ENCODE measurements at regions not wholly inside any gene's neighbourhood (a gene's known extent, or its start where the extent isn't known, plus 50 kb on each side); places are given as distances from the start of the nearest gene placed in this dataset.

DNA sequence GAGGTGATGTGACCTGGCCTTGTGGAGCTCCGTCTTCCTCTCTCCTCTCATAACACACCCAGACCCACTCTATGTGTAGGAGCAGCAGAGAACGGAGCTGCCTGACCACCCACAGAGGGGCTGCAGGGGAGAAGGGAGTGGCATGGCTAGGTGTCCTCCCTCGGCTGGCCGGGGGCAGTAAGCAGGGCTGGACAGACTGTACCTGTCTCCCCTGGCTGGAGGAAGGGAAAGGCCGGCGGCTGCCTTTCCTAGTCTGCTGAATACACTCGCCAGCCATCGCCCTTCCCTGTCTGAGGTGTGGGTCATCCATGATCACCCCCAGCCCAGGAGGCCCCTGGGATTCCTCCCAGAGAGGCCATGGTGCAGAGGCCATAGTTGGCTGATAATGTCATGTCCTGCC lies 187.2 kb upstream of the AJAP1 start:
- H3K9me3 ChIP-seq (ENCODE audit: control insufficient read depth, low read depth, low read length), result no peaks in the 10 kb centered on the region
- H3K27ac ChIP-seq (ENCODE audit: low read length), result no peak overlapping the region

DNA sequence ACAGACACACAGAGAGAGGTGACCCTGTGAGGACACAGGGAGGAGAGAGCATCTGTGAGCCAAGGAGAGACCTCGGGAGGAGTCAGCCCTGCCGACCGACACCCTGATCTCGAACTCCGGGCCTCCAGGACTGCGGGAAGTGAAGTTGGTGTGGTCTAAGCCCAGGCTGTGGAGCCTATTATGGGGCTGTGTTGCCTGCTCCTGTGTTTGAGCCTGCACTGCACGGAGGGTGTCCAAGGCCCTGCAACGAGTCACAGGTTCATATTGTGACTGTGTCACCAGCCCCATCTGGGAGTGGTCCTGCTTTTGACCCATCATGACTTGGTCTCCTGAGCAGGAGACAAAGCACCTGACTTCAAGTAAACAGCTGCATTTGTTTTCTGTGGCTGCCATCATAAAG lies 186.0 kb upstream of the AJAP1 start:
- Histone ChIP-seq H3K4me1 (ENCODE audit: control insufficient read depth, low read depth, low read length) (no peaks in the 10 kb centered on the region), H3K9me3 (ENCODE audit: control insufficient read depth, low read depth, low read length) (no peaks in the 10 kb centered on the region), H3K27me3 (ENCODE audit: control insufficient read depth, insufficient read depth, low read length) (no peaks in the 10 kb centered on the region), H3K36me3 (ENCODE audit: control insufficient read depth, low read depth, low read length) (no peaks in the 10 kb centered on the region), H3K27ac (ENCODE audit: low read length) (no peak overlapping the region), H3K4me3 (ENCODE audit: low read length) (no peak overlapping the region), H3K9ac (ENCODE audit: low read length) (no peak overlapping the region)

More for the DNA sequence above, 187.2 kb upstream of the AJAP1 start:
- no peak overlapping the region for H3K9ac ChIP-seq (ENCODE audit: low read length)
- H3K36me3 ChIP-seq (ENCODE audit: control insufficient read depth, low read depth, low read length), result no peaks in the 10 kb centered on the region
- H3K4me1 ChIP-seq (ENCODE audit: control insufficient read depth, low read depth, low read length), result no peaks in the 10 kb centered on the region
- H3K27me3 ChIP-seq (ENCODE audit: control insufficient read depth, insufficient read depth, low read length), result no peaks in the 10 kb centered on the region
- no peak overlapping the region for H3K4me3 ChIP-seq (ENCODE audit: low read length)

DNA sequence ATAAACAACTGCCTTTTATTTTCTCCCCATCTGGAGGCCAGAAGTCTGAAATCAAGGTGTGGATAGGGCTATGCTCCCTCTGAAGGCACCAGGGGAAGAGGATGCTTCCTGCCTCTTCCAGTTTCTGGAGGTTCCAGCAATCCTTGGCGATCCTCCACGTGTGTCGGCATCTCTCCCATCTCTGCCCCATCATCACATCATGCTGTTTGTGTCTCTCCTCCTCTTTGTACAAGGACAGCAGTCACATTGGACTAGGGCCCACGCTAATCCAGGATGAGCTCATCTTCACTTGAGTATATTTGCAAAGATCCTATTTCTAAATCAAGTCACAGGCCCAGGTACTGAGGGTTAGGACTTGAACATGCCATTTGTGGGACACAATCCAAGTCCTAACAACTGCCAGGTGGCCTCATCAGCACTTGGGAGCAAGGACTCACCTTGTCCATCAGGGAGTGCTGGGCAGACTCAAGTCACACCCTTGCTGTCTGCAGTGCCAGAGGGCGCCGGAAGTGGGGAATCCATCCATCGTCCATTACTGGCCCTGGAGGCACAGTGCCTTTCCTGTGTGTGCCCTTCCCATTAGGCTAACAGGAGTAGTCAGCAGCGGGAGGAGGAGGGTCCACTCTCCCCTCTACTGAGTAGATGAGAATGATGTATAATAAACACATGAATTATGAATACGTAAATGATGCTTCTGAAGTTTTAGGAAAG lies 185.4 kb upstream of the AJAP1 start:
- Histone ChIP-seq H3K9me3 (ENCODE audit: control insufficient read depth, low read depth, low read length) (no peaks in the 10 kb centered on the region), H3K27ac (ENCODE audit: low read length) (no peak overlapping the region), H3K4me1 (ENCODE audit: control insufficient read depth, low read depth, low read length) (no peaks in the 10 kb centered on the region), H3K4me3 (ENCODE audit: low read length) (no peak overlapping the region), H3K36me3 (ENCODE audit: control insufficient read depth, low read depth, low read length) (no peaks in the 10 kb centered on the region), H3K9ac (ENCODE audit: low read length) (no peak overlapping the region), H3K27me3 (ENCODE audit: control insufficient read depth, insufficient read depth, low read length) (no peaks in the 10 kb centered on the region)

DNA sequence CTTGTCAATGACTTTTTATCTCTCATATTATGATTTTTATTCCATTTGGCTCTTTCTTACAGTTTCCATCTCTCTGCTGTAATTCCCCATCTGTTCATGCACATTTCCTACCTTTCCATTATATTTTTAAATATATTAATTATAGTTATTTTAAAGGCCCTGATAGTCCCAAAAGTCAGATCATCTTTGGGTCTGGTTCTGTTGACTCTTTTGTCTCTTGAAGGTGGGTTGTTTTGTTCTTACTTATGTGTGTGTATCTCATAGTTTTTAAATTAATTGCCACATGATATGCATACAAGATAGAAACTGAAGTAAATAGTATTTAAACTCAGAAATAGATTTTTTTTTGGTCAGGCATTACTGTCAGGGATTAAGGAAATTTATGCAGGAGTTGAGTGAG lies 178.0 kb upstream of the AJAP1 start:
- H3K4me3 ChIP-seq (ENCODE audit: low read length), result no peak overlapping the region
- H3K27ac ChIP-seq (ENCODE audit: low read length), result no peak overlapping the region
- no peaks in the 10 kb centered on the region for H3K27me3 ChIP-seq (ENCODE audit: control insufficient read depth, insufficient read depth, low read length)
- no peaks in the 10 kb centered on the region for H3K4me1 ChIP-seq (ENCODE audit: control insufficient read depth, low read depth, low read length)
- no peaks in the 10 kb centered on the region for H3K36me3 ChIP-seq (ENCODE audit: control insufficient read depth, low read depth, low read length)
- H3K9me3 ChIP-seq (ENCODE audit: control insufficient read depth, low read depth, low read length), result peaks cover 3% of the 10 kb centered on the region
- H3K9ac ChIP-seq (ENCODE audit: low read length), result no peak overlapping the region

DNA sequence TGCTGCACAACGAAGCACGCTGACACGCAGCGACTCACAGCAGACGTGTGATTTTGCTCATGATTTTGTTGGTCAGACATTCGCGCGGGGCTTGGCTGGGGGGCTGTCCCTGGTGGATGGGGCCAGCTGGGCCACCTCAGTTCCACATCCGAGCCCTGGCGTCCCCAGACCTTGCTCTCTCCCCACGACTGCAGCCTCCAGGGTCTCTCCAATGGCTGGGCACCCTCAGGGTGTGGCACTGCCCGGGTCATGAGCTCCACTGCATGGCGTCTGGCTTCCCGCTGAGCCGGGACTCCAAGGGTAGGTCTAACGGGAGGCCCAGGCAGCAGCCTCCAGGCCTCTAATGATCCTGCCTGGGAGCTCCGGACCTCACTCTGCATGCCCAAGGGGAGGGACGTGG lies 173.0 kb upstream of the AJAP1 start:
- Histone ChIP-seq H3K4me3 (ENCODE audit: low read length) (no peak overlapping the region), H3K36me3 (ENCODE audit: control insufficient read depth, low read depth, low read length) (no peaks in the 10 kb centered on the region), H3K27me3 (ENCODE audit: control insufficient read depth, insufficient read depth, low read length) (no peaks in the 10 kb centered on the region), H3K9ac (ENCODE audit: low read length) (no peak overlapping the region), H3K4me1 (ENCODE audit: control insufficient read depth, low read depth, low read length) (peaks cover 4% of the 10 kb centered on the region), H3K9me3 (ENCODE audit: control insufficient read depth, low read depth, low read length) (no peaks in the 10 kb centered on the region), H3K27ac (ENCODE audit: low read length) (no peak overlapping the region)

DNA sequence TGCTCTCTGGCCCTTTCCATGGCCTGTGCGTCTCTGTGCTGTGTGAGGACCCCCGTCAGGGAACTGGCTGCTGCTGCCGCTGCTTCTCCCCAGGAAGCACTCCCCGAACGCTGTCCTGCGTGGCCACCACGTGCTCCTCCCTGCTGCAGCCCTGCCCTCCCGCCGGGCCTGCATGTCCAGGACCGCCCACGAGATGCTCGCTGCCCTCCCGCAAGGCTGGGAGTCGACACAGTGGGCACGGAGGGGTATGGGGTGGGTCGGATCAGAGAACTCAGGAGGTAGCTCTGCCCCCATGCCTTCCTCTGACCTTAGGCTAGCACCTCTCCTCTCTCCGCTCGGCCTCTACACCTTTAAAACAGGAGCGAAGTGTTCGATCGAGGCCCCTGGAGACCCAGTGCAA lies 171.9 kb upstream of the AJAP1 start:
- no peaks in the 10 kb centered on the region for H3K36me3 ChIP-seq (ENCODE audit: control insufficient read depth, low read depth, low read length)
- H3K4me3 ChIP-seq (ENCODE audit: low read length), result no peak overlapping the region
- H3K9me3 ChIP-seq (ENCODE audit: control insufficient read depth, low read depth, low read length), result no peaks in the 10 kb centered on the region
- no peak overlapping the region for H3K27ac ChIP-seq (ENCODE audit: low read length)
- no peak overlapping the region for H3K9ac ChIP-seq (ENCODE audit: low read length)
- H3K4me1 ChIP-seq (ENCODE audit: control insufficient read depth, low read depth, low read length), result peaks cover 4% of the 10 kb centered on the region
- H3K27me3 ChIP-seq (ENCODE audit: control insufficient read depth, insufficient read depth, low read length), result no peaks in the 10 kb centered on the region

DNA sequence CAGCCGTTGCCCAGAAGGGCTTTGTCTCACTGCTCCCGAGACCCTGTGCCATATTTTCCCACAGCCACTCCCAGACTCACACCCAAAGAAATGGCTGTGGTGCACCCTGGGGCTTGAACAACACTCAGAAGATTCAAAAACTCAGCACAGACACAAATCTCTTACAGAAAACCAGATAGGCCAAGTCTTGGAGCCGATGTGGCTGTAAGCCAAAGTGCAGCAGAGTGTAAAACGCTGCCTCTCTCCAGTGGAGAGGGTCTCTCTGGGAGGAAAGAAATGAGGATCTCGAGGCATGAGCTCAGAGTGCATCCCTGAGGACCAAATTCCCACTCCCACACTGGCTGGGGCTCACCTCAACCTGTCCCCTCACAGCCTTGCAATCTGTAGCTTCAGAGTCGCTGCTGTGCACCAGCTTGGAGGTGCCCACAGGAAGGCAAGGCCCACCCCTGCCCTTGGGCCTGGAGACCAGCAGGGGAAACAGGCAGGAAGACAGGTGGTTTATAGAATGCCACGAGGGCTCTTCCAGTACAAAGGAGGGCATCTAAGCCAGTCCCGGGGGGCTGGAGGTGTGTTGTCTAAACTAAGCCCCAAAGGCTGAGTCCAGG lies 171.3 kb upstream of the AJAP1 start:
- H3K9me3 ChIP-seq (ENCODE audit: control insufficient read depth, low read depth, low read length), result no peaks in the 10 kb centered on the region
- H3K36me3 ChIP-seq (ENCODE audit: control insufficient read depth, low read depth, low read length), result no peaks in the 10 kb centered on the region
- no peak overlapping the region for H3K4me3 ChIP-seq (ENCODE audit: low read length)
- no peaks in the 10 kb centered on the region for H3K27me3 ChIP-seq (ENCODE audit: control insufficient read depth, insufficient read depth, low read length)
- H3K9ac ChIP-seq (ENCODE audit: low read length), result no peak overlapping the region
- H3K27ac ChIP-seq (ENCODE audit: low read length), result no peak overlapping the region
- H3K4me1 ChIP-seq (ENCODE audit: control insufficient read depth, low read depth, low read length), result peaks cover 4% of the 10 kb centered on the region

DNA sequence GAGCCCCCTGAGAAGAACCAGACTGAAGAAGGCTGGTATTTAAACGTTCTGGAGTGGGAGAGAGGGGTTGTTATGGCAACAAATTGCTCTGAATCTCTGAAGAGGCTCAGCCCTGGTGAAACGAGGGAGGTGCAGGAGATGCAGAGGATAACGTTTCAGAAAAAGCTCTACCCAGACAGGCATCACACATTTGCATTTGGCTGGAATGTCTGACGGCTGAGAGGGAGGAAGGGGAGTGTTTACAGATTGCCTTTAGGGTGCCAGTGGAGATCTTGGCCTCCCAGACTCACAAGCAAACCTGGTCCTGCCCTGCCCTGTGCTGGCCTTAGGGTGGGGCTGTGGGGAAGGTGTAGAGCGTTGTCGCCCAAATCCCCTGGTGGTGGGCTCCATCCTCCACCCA lies 169.0 kb upstream of the AJAP1 start:
- peaks cover 4% of the 10 kb centered on the region for H3K4me1 ChIP-seq (ENCODE audit: control insufficient read depth, low read depth, low read length)
- no peaks in the 10 kb centered on the region for H3K9me3 ChIP-seq (ENCODE audit: control insufficient read depth, low read depth, low read length)
- H3K27me3 ChIP-seq (ENCODE audit: control insufficient read depth, insufficient read depth, low read length), result no peaks in the 10 kb centered on the region
- no peak overlapping the region for H3K9ac ChIP-seq (ENCODE audit: low read length)
- H3K4me3 ChIP-seq (ENCODE audit: low read length), result no peak overlapping the region
- no peak overlapping the region for H3K27ac ChIP-seq (ENCODE audit: low read length)
- no peaks in the 10 kb centered on the region for H3K36me3 ChIP-seq (ENCODE audit: control insufficient read depth, low read depth, low read length)

DNA sequence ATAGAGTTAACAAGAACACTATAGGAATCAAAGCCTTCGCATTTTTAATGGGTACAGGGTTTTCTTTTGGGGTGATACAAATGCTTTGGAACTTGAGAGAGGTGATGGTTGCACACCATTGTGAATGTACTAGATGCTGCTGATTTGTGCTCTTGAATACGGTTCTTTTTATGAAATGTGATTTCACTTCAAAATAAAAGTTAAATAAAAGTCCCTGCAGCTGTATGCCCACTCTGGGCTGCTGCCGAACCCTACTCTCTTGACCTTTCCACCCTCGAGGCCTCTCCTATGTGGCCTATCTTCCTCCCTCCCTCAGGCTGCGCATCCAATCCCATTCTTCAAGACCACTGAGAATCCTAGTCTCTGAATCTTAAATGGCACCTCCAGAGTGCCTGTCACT lies 168.5 kb upstream of the AJAP1 start:
- H3K4me1 ChIP-seq (ENCODE audit: control insufficient read depth, low read depth, low read length), result peaks cover 4% of the 10 kb centered on the region
- no peaks in the 10 kb centered on the region for H3K9me3 ChIP-seq (ENCODE audit: control insufficient read depth, low read depth, low read length)
- no peaks in the 10 kb centered on the region for H3K27me3 ChIP-seq (ENCODE audit: control insufficient read depth, insufficient read depth, low read length)
- H3K36me3 ChIP-seq (ENCODE audit: control insufficient read depth, low read depth, low read length), result no peaks in the 10 kb centered on the region
- no peak overlapping the region for H3K9ac ChIP-seq (ENCODE audit: low read length)
- no peak overlapping the region for H3K27ac ChIP-seq (ENCODE audit: low read length)
- no peak overlapping the region for H3K4me3 ChIP-seq (ENCODE audit: low read length)

DNA sequence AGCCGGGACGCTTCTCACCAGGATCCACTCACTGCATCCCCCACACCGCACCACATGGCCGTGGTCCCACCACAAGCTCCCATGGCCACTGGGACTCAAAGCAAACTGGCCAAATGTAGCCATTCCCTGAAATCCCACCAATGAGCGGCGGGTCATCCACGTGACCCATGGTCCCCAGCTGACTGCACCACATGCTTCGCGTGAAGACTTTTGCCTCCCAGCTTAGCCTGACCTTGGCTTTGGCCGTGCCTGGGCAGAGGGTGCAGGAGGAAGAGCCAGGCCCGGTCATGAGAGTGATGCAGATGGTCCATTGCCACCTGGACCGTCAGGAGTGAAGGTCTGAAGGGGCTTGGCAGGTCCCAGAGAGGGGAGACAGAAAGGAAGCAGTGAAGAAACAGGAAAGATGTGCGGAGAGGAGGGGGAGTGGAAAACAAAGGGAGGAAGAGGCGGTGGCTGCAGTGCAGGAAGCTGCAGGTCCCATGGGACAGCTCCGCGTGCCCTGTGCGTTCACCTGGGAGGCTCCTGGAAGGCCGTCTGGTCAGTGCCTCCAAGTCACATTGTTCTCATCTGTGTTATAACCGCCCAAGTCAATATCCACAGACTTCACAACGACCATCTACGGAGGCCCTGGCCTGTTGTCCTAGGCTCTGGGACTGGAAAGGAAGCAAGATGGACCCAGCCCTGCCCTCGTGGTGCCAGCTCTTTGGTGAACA lies 167.8 kb upstream of the AJAP1 start:
- no peak overlapping the region for H3K27ac ChIP-seq (ENCODE audit: low read length)
- H3K4me3 ChIP-seq (ENCODE audit: low read length), result no peak overlapping the region
- H3K36me3 ChIP-seq (ENCODE audit: control insufficient read depth, low read depth, low read length), result no peaks in the 10 kb centered on the region
- no peaks in the 10 kb centered on the region for H3K27me3 ChIP-seq (ENCODE audit: control insufficient read depth, insufficient read depth, low read length)
- no peaks in the 10 kb centered on the region for H3K9me3 ChIP-seq (ENCODE audit: control insufficient read depth, low read depth, low read length)
- H3K9ac ChIP-seq (ENCODE audit: low read length), result no peak overlapping the region
- H3K4me1 ChIP-seq (ENCODE audit: control insufficient read depth, low read depth, low read length), result peaks cover 4% of the 10 kb centered on the region

DNA sequence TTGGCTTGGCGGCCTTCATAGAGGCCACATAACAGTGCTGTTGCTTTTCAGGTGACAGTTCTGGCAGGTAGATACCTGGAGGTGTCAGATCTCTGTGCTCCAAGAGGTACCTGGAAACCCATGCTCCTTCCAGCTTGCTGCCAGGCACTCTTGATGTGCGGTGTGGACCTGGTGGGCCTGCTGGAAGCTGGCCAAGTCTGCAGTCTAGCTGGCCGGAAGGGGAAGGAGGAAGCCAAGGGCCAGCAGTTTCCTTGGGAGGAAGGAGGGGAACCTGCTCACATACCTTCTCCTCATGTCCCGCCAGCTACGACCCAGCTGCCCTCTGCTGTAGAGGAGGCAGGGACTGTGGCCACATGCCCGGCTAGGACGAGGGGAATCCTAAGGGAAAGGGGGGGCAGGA lies 166.4 kb upstream of the AJAP1 start:
- H3K9ac ChIP-seq (ENCODE audit: low read length), result no peak overlapping the region
- H3K36me3 ChIP-seq (ENCODE audit: control insufficient read depth, low read depth, low read length), result no peaks in the 10 kb centered on the region
- H3K4me3 ChIP-seq (ENCODE audit: low read length), result no peak overlapping the region
- H3K4me1 ChIP-seq (ENCODE audit: control insufficient read depth, low read depth, low read length), result peaks cover 4% of the 10 kb centered on the region
- H3K9me3 ChIP-seq (ENCODE audit: control insufficient read depth, low read depth, low read length), result no peaks in the 10 kb centered on the region
- H3K27me3 ChIP-seq (ENCODE audit: control insufficient read depth, insufficient read depth, low read length), result no peaks in the 10 kb centered on the region
- no peak overlapping the region for H3K27ac ChIP-seq (ENCODE audit: low read length)

DNA sequence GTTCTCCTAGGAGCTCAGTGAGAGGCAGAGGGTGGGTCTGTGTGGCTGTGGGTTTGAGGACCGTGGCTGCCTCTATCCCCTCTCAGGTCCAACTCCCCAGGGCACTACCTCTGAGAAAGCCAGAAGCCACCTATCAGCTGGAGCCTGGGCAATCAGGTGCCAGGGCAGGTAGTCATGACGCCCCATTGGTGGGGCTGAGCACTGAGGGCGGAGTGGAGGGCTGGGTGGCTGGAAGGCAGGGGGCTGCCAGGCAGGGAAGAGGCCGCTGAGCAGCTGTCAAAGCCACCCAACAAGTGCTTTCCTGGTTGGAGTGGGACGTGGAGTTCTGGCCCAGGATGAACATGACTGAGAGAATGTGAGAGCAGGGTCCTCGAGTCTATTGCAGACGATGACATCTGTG lies 164.9 kb upstream of the AJAP1 start:
- Histone ChIP-seq H3K4me3 (ENCODE audit: low read length) (no peak overlapping the region), H3K27me3 (ENCODE audit: control insufficient read depth, insufficient read depth, low read length) (no peaks in the 10 kb centered on the region), H3K9me3 (ENCODE audit: control insufficient read depth, low read depth, low read length) (no peaks in the 10 kb centered on the region), H3K27ac (ENCODE audit: low read length) (no peak overlapping the region), H3K4me1 (ENCODE audit: control insufficient read depth, low read depth, low read length) (peaks cover 4% of the 10 kb centered on the region), H3K36me3 (ENCODE audit: control insufficient read depth, low read depth, low read length) (no peaks in the 10 kb centered on the region), H3K9ac (ENCODE audit: low read length) (no peak overlapping the region)

All from iPS-18a (cell line).